Chondrocyte (in vitro differentiated cells): ENCODE measurements at regions not wholly inside any gene's neighbourhood (a gene's known extent, or its start where the extent isn't known, plus 50 kb on each side); places are given as distances from the start of the nearest gene placed in this dataset.
"Not testable (repeated sequence)": the region's sequence is repeated elsewhere in the genome, so short reads cannot be mapped to it uniquely, and the experiment has no call there.

Source experiments
- DNase-seq: peaks from one replicate; pipeline ENCODE4 v3.0.0; 2021; ENCODE audit warnings: mixed read lengths, low spot score
- H3K27ac Mint-ChIP-seq: one replicate; pipeline ENCODE4 v1.8.0; 2021; ENCODE audit warnings: mild to moderate bottlenecking, moderate library complexity, mixed read lengths; ENCODE audit not compliant: unreplicated experiment
- H3K27me3 Mint-ChIP-seq: 2 replicates; pipeline ENCODE4 v1.8.0; 2021; ENCODE audit warnings: low read depth, mixed read lengths
- H3K36me3 Mint-ChIP-seq: 2 replicates; pipeline ENCODE4 v1.8.0; 2021; ENCODE audit warnings: low read depth, mixed read lengths
- H3K4me1 Mint-ChIP-seq: 2 replicates; pipeline ENCODE4 v1.8.0; 2021; ENCODE audit warnings: low read depth, mild to moderate bottlenecking, mixed read lengths
- H3K4me3 Mint-ChIP-seq: one replicate; pipeline ENCODE4 v1.8.0; 2021; ENCODE audit warnings: mild to moderate bottlenecking, moderate library complexity, mixed read lengths; ENCODE audit not compliant: unreplicated experiment
- H3K9me3 Mint-ChIP-seq: 2 replicates; pipeline ENCODE4 v1.8.0; 2021; ENCODE audit warnings: low read depth, mixed read lengths
- CTCF ChIP-seq: fragments of 200-600 bp; sonication (generic); IDR thresholded peaks from 2 replicates; pipeline ENCODE4 v1.5.0; 2021; ENCODE audit warnings: antibody characterized with exemption, mild to moderate bottlenecking, moderate library complexity

- Mint-ChIP-seq H3K4me1 (no peaks in the 10 kb centered on the region), H3K27ac (no peak overlapping the region), H3K27me3 (peaks cover 23% of the 10 kb centered on the region), H3K36me3 (no peaks in the 10 kb centered on the region), H3K9me3 (no peaks in the 10 kb centered on the region), H3K4me3 (no peak overlapping the region)
- no peak for TF ChIP-seq CTCF
- DNase-seq = no peak
Measured at GRCh38 chr12:111122458-111122878, 202.1 kb upstream of the MYL2 start.

- Mint-ChIP-seq H3K4me1 (no peaks in the 10 kb centered on the region), H3K27ac (no peak overlapping the region), H3K36me3 (no peaks in the 10 kb centered on the region), H3K9me3 (no peaks in the 10 kb centered on the region), H3K27me3 (peaks cover 23% of the 10 kb centered on the region), H3K4me3 (no peak overlapping the region)
- no peak for DNase-seq
- no peak for TF ChIP-seq CTCF
Measured at GRCh38 chr12:111121840-111122239, 201.5 kb upstream of the MYL2 start.

- Mint-ChIP-seq H3K4me3 (no peak overlapping the region), H3K27ac (no peak overlapping the region), H3K36me3 (no peaks in the 10 kb centered on the region), H3K27me3 (peaks cover 29% of the 10 kb centered on the region), H3K4me1 (no peaks in the 10 kb centered on the region), H3K9me3 (peaks cover 3% of the 10 kb centered on the region)
- no peak for DNase-seq
- no peak for TF ChIP-seq CTCF
Measured at GRCh38 chr12:111120578-111120977, 200.2 kb upstream of the MYL2 start.

GRCh38 chr12:111117017-111117416, 196.6 kb upstream of the MYL2 start:
- no peak overlapping the region for H3K27ac Mint-ChIP-seq
- no peaks in the 10 kb centered on the region for H3K36me3 Mint-ChIP-seq
- peaks cover 5% of the 10 kb centered on the region for H3K9me3 Mint-ChIP-seq
- no peak for TF ChIP-seq CTCF
- peaks cover 44% of the 10 kb centered on the region for H3K27me3 Mint-ChIP-seq
- no peak overlapping the region for H3K4me3 Mint-ChIP-seq
- H3K4me1 Mint-ChIP-seq = no peaks in the 10 kb centered on the region
- DNase-seq = no peak

GRCh38 chr12:111113313-111113712, 192.9 kb upstream of the MYL2 start:
- peaks cover 40% of the 10 kb centered on the region for H3K27me3 Mint-ChIP-seq
- not testable (repeated sequence) for H3K27ac Mint-ChIP-seq, H3K36me3 Mint-ChIP-seq, H3K4me3 Mint-ChIP-seq, DNase-seq, H3K9me3 Mint-ChIP-seq, H3K4me1 Mint-ChIP-seq

- Mint-ChIP-seq H3K9me3 (peaks cover 16% of the 10 kb centered on the region), H3K4me3 (no peak overlapping the region), H3K27ac (no peak overlapping the region), H3K27me3 (peaks cover 40% of the 10 kb centered on the region), H3K36me3 (no peaks in the 10 kb centered on the region), H3K4me1 (no peaks in the 10 kb centered on the region)
- no peak for TF ChIP-seq CTCF
- no peak for DNase-seq
Measured at GRCh38 chr12:111112311-111113098, 192.1 kb upstream of the MYL2 start.
